GM12865 (cell line): ENCODE measurements at regions not wholly inside any gene's neighbourhood (a gene's known extent, or its start where the extent isn't known, plus 50 kb on each side); places are given as distances from the start of the nearest gene placed in this dataset.

Experiments used
- DNase-seq: peaks from one replicate; pipeline ENCODE4 v3.0.0; 2010; ENCODE audit warnings: low read depth
- H3K4me3 ChIP-seq: 2 replicates; pipeline ENCODE4 v1.5.1; 2011; ENCODE audit warnings: mild to moderate bottlenecking, low read depth, low read length, control low read depth
- TF ChIP-seq, protein P1 (sequence below): IDR thresholded peaks from 2 replicates; pipeline ENCODE4 v1.5.1; 2011; ENCODE audit warnings: low read length, control low read depth, low read depth, inconsistent platforms; ENCODE audit not compliant: insufficient read depth; ENCODE audit errors: missing control alignments

DNA sequence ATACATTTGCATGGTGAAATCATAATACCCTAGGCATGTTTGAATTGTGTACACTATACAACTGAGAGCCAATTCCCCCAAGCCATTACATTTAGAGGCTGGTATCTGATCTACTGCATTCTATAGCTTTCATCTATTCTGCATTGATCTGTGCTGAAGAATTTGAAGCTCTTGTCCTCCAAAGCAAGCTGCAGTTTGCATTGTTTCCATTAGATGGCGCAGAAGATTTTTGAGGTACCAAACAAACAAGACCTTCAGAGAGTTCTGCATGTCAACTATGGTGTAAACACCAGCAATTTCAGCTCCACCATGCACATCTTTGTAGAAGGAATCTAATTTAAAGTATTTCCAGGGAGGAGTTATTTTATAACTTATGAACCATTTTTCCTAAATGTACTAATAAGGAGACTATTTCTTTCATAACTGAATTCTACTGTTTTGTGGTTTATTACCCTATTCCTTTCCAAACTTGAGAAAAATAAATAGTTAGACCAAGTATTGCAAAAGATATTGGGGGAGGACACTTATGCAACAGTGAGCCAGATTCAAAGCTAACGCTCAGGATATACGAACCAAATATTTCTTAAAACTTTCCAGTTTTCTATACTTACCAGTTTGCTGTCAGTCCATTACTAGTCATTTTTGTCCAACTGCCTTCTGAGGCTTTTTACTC lies 761.8 kb upstream of the ACVR2A start:
- TF ChIP-seq, protein P1, sequence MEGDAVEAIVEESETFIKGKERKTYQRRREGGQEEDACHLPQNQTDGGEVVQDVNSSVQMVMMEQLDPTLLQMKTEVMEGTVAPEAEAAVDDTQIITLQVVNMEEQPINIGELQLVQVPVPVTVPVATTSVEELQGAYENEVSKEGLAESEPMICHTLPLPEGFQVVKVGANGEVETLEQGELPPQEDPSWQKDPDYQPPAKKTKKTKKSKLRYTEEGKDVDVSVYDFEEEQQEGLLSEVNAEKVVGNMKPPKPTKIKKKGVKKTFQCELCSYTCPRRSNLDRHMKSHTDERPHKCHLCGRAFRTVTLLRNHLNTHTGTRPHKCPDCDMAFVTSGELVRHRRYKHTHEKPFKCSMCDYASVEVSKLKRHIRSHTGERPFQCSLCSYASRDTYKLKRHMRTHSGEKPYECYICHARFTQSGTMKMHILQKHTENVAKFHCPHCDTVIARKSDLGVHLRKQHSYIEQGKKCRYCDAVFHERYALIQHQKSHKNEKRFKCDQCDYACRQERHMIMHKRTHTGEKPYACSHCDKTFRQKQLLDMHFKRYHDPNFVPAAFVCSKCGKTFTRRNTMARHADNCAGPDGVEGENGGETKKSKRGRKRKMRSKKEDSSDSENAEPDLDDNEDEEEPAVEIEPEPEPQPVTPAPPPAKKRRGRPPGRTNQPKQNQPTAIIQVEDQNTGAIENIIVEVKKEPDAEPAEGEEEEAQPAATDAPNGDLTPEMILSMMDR, result peak; percentile 85
- no peak overlapping the region for H3K4me3 ChIP-seq
- DNase-seq, result peak; percentile 88

GRCh38 chr2:147081831-147082230 lies 763.0 kb upstream of the ACVR2A start:
- TF ChIP-seq, protein P1, result no peak
- no peak for DNase-seq

GRCh38 chr2:147076634-147077033 lies 768.2 kb upstream of the ACVR2A start:
- no peak overlapping the region for H3K4me3 ChIP-seq
- TF ChIP-seq, protein P1, result no peak
- no peak for DNase-seq

More at GRCh38 chr2:147081831-147082230, 763.0 kb upstream of the ACVR2A start:
- no peak overlapping the region for H3K4me3 ChIP-seq

- TF ChIP-seq, protein P1, result no peak
- no peak for DNase-seq
- no peak overlapping the region for H3K4me3 ChIP-seq
Observed at GRCh38 chr2:147068071-147068470, 776.8 kb upstream of the ACVR2A start.

DNA sequence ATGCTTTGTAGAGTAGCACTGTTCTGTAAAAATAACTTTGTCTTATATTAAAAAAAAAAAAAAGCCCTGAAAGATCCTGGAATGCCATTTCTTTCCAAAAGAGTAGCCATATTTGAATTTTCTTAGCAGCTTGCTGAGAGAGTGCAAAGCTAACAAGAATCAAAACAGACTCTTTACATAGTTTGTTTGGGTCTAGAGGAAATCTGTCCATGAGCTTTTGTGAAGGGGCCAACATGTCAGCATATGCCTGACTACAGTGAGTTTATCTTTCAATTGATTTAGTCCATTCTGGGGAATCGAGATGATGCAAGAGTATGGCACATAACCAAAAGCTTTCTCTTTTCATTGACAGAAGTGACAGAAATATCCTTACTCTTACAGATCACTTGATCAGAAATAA lies 777.7 kb upstream of the ACVR2A start:
- no peak overlapping the region for H3K4me3 ChIP-seq
- TF ChIP-seq, protein P1, result no peak
- DNase-seq, result no peak

DNA sequence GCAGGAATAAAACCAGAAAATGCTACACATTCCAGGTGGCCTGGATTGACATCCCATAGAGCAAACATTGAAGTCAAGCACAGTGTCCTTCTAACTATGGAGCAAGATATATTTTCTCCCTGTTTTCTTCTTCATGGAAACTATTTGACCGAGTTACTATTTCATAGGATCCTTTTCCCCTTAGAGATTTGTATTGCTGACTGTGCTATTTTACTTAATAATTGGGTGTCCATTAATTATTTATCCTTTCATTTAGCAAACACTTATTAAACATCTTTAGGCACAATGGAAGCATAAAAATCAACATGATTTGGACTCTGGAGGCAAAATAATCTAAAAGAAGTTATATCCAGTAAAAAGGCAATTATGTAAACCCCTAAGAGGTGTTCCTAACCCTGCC lies 782.8 kb upstream of the ACVR2A start:
- H3K4me3 ChIP-seq, result no peak overlapping the region
- TF ChIP-seq, protein P1, result no peak
- no peak for DNase-seq

GRCh38 chr2:147061269-147061668 lies 783.6 kb upstream of the ACVR2A start:
- TF ChIP-seq, protein P1, result no peak
- H3K4me3 ChIP-seq, result no peak overlapping the region
- DNase-seq, result no peak
